ENCODE measurements at regions not wholly inside any gene's neighbourhood (a gene's known extent, or its start where the extent isn't known, plus 50 kb on each side); places are given as distances from the start of the nearest gene placed in this dataset.

- Histone ChIP-seq H3K27me3 (ENCODE audit: control insufficient read depth, insufficient read depth, low read length) (no peaks in the 10 kb centered on the region), H3K27ac (ENCODE audit: low read depth, low read length) (no peak overlapping the region), H3K4me3 (ENCODE audit: low read depth, low read length) (no peak overlapping the region), H3K9me3 (ENCODE audit: control insufficient read depth, insufficient read depth, low read length) (peaks cover 7% of the 10 kb centered on the region)
- POLR2A ChIA-PET, result no interaction called here
- no peak for DNase-seq (ENCODE audit: low read depth, low spot score)
- CTCF ChIA-PET, result no interaction called here
- TF ChIP-seq CTCF (IDR thresholded peaks at IDR 0.05; ENCODE audit: low read depth, low read length), result no peak
Measured at GRCh38 chr20:22491194-22491505, 93.2 kb downstream of the FOXA2 start.

GRCh38 chr20:22490287-22491193 lies 93.8 kb downstream of the FOXA2 start:
- no peak for DNase-seq (ENCODE audit: low read depth, low spot score)
- CTCF ChIA-PET, result no interaction called here
- POLR2A ChIA-PET, result no interaction called here
- Histone ChIP-seq H3K4me3 (ENCODE audit: low read depth, low read length) (no peak overlapping the region), H3K9me3 (ENCODE audit: control insufficient read depth, insufficient read depth, low read length) (peaks cover 7% of the 10 kb centered on the region), H3K27me3 (ENCODE audit: control insufficient read depth, insufficient read depth, low read length) (no peaks in the 10 kb centered on the region), H3K27ac (ENCODE audit: low read depth, low read length) (no peak overlapping the region)
- no peak for TF ChIP-seq CTCF (IDR thresholded peaks at IDR 0.05; ENCODE audit: low read depth, low read length)

- Histone ChIP-seq H3K4me3 (ENCODE audit: low read depth, low read length) (no peak overlapping the region), H3K27ac (ENCODE audit: low read depth, low read length) (no peak overlapping the region), H3K9me3 (ENCODE audit: control insufficient read depth, insufficient read depth, low read length) (peaks cover 7% of the 10 kb centered on the region), H3K27me3 (ENCODE audit: control insufficient read depth, insufficient read depth, low read length) (no peaks in the 10 kb centered on the region)
- no peak for DNase-seq (ENCODE audit: low read depth, low spot score)
- POLR2A ChIA-PET, result no interaction called here
- CTCF ChIA-PET, result no interaction called here
- TF ChIP-seq CTCF (IDR thresholded peaks at IDR 0.05; ENCODE audit: low read depth, low read length), result no peak
Measured at GRCh38 chr20:22489626-22490286, 94.6 kb downstream of the FOXA2 start.

GRCh38 chr20:22480336-22480735 lies 104.0 kb downstream of the FOXA2 start:
- no peak for TF ChIP-seq CTCF (IDR thresholded peaks at IDR 0.05; ENCODE audit: low read depth, low read length)
- H3K27me3 ChIP-seq (ENCODE audit: control insufficient read depth, insufficient read depth, low read length), result no peaks in the 10 kb centered on the region
- H3K9me3 ChIP-seq (ENCODE audit: control insufficient read depth, insufficient read depth, low read length), result no peaks in the 10 kb centered on the region
- no peak overlapping the region for H3K4me3 ChIP-seq (ENCODE audit: low read depth, low read length)
- CTCF ChIA-PET, result interaction anchor here (0.7 kb wide), 1 partner anchor 958 kb away, joined by 3 read pairs; no protein-coding TSS in a partner anchor
- POLR2A ChIA-PET, result no interaction called here
- no peak overlapping the region for H3K27ac ChIP-seq (ENCODE audit: low read depth, low read length)
- DNase-seq (ENCODE audit: low read depth, low spot score), result no peak

GRCh38 chr20:22475662-22476061 lies 108.7 kb downstream of the FOXA2 start:
- Histone ChIP-seq H3K27ac (ENCODE audit: low read depth, low read length) (no peak overlapping the region), H3K4me3 (ENCODE audit: low read depth, low read length) (no peak overlapping the region), H3K27me3 (ENCODE audit: control insufficient read depth, insufficient read depth, low read length) (no peaks in the 10 kb centered on the region), H3K9me3 (ENCODE audit: control insufficient read depth, insufficient read depth, low read length) (peaks cover 4% of the 10 kb centered on the region)
- CTCF ChIA-PET, result no interaction called here
- TF ChIP-seq CTCF (IDR thresholded peaks at IDR 0.05; ENCODE audit: low read depth, low read length), result no peak
- POLR2A ChIA-PET, result no interaction called here
- no peak for DNase-seq (ENCODE audit: low read depth, low spot score)
